Caco-2 (cell line): ENCODE measurements at regions not wholly inside any gene's neighbourhood (a gene's known extent, or its start where the extent isn't known, plus 50 kb on each side); places are given as distances from the start of the nearest gene placed in this dataset.

Source experiments
- BruUV-seq: library from RNA; stranded (reverse); fragments of 400-500 nt; replicated peaks from 2 replicates; lab custom pipeline; 2021; lab: Mats Ljungman, UMichigan
- CTCF ChIA-PET: fragments of 300-600 bp; sonication (Branson Sonifier 250); formaldehyde crosslinking; loops from one replicate; lab custom pipeline; 2022; ENCODE audit warnings: antibody characterized with exemption; lab: Charles Lee
- POLR2A ChIA-PET: fragments of 300-600 bp; sonication (Branson Sonifier 250); formaldehyde crosslinking; loops from one replicate; lab custom pipeline; 2022; ENCODE audit warnings: antibody characterized with exemption; lab: Charles Lee
- DNase-seq, 2 experiments: peaks; one replicate each; pipeline versions ENCODE4 v3.0.0 to v3.0.0-alpha.2; 2020 to 2022
- H3K27me3 ChIP-seq: replicated peaks from 2 replicates; pipeline ENCODE4 v1.6.0; 2011; ENCODE audit warnings: low read length; ENCODE audit not compliant: control insufficient read depth, insufficient read depth
- H3K36me3 ChIP-seq: 2 replicates; pipeline ENCODE4 v1.5.1; 2011; ENCODE audit warnings: low read length; ENCODE audit not compliant: control insufficient read depth, insufficient read depth
- H3K4me1 ChIP-seq: fragments of 250-450 bp; sonication (Bioruptor Pico); 2 replicates; pipeline ENCODE4 v1.5.1; 2020; ENCODE audit warnings: mild to moderate bottlenecking
- H3K4me3 ChIP-seq: 2 replicates; pipeline ENCODE4 v1.5.1; 2011; ENCODE audit warnings: low read depth, mild to moderate bottlenecking, control low read depth, low read length
- H3K9me3 ChIP-seq: fragments of 250-450 bp; sonication (Bioruptor Pico); 2 replicates; pipeline ENCODE4 v1.5.1; 2020; ENCODE audit warnings: mild to moderate bottlenecking, moderate library complexity
- H3K27ac Mint-ChIP-seq: one replicate; pipeline ENCODE4 v1.8.0; 2022; ENCODE audit warnings: mixed read lengths; ENCODE audit not compliant: unreplicated experiment
- H3K27me3 Mint-ChIP-seq: one replicate; pipeline ENCODE4 v1.8.0; 2022; ENCODE audit warnings: mixed read lengths; ENCODE audit not compliant: insufficient read depth, unreplicated experiment
- H3K36me3 Mint-ChIP-seq: one replicate; pipeline ENCODE4 v1.8.0; 2022; ENCODE audit warnings: mild to moderate bottlenecking, mixed read lengths; ENCODE audit not compliant: insufficient read depth, unreplicated experiment
- H3K4me1 Mint-ChIP-seq: one replicate; pipeline ENCODE4 v1.8.0; 2022; ENCODE audit warnings: low read depth, mixed read lengths; ENCODE audit not compliant: unreplicated experiment
- H3K4me3 Mint-ChIP-seq: one replicate; pipeline ENCODE4 v1.8.0; 2022; ENCODE audit warnings: mild to moderate bottlenecking, moderate library complexity, mixed read lengths; ENCODE audit not compliant: unreplicated experiment
- H3K9me3 Mint-ChIP-seq: one replicate; pipeline ENCODE4 v1.8.0; 2022; ENCODE audit warnings: mixed read lengths; ENCODE audit not compliant: unreplicated experiment
- CTCF ChIP-seq, 2 experiments: fragments of 200-600 bp in 1 of 2; IDR thresholded peaks; 1 replicate in 1 of 2; 2 replicates in 1 of 2; pipeline versions ENCODE4 v1.5.1 to v1.8.0; 2011 to 2022; ENCODE audit warnings: antibody characterized with exemption in 1 of 2, control low read depth in 1 of 2, inconsistent platforms in 1 of 2, low read depth in 1 of 2, low read length in 1 of 2, mild to moderate bottlenecking in 1 of 2, moderate library complexity in 1 of 2; ENCODE audit not compliant: insufficient read depth in 1 of 2, severe bottlenecking in 1 of 2, unreplicated experiment in 1 of 2
- intact Hi-C: fragments of 100-400 bp; cut with micrococcal nuclease; formaldehyde crosslinking; loops from one replicate; pipeline ENCODE4 v1.10.0; 2022; ENCODE audit not compliant: unreplicated experiment

- no peaks in the 10 kb centered on the region for H3K36me3 ChIP-seq
- BruUV-seq = no TSS peak
- Mint-ChIP-seq H3K4me1 (no peaks in the 10 kb centered on the region), H3K36me3 (no peaks in the 10 kb centered on the region), H3K27me3 (no peaks in the 10 kb centered on the region), H3K9me3 (no peaks in the 10 kb centered on the region), H3K4me3 (no peak overlapping the region), H3K27ac (no peak overlapping the region)
- no peak for TF ChIP-seq CTCF (IDR thresholded peaks at IDR 0.05; ENCODE audit: insufficient read depth in 1 of 2, low read depth in 1 of 2, low read length in 1 of 2, severe bottlenecking in 1 of 2, unreplicated experiment in 1 of 2)
- no peaks in the 10 kb centered on the region for H3K9me3 ChIP-seq
- H3K4me1 ChIP-seq = no peaks in the 10 kb centered on the region
- no peaks in the 10 kb centered on the region for H3K27me3 ChIP-seq
- DNase-seq = no peak
- ChIA-PET POLR2A (no interaction called here), CTCF (no interaction called here)
- intact Hi-C loops = no loop called here
- H3K4me3 ChIP-seq = no peak overlapping the region
Observed at GRCh38 chr13:82292334-82292733, 1589.9 kb downstream of the SLITRK1 start.

GRCh38 chr13:82291852-82292251 is 1590.4 kb downstream of the SLITRK1 start:
- Mint-ChIP-seq H3K27ac (no peak overlapping the region), H3K4me3 (no peak overlapping the region), H3K4me1 (no peaks in the 10 kb centered on the region), H3K36me3 (no peaks in the 10 kb centered on the region), H3K27me3 (no peaks in the 10 kb centered on the region), H3K9me3 (no peaks in the 10 kb centered on the region)
- no peaks in the 10 kb centered on the region for H3K4me1 ChIP-seq
- ChIA-PET CTCF (no interaction called here), POLR2A (no interaction called here)
- BruUV-seq = no TSS peak
- intact Hi-C loops = no loop called here
- H3K27me3 ChIP-seq = no peaks in the 10 kb centered on the region
- H3K4me3 ChIP-seq = no peak overlapping the region
- no peaks in the 10 kb centered on the region for H3K36me3 ChIP-seq
- no peak for TF ChIP-seq CTCF (IDR thresholded peaks at IDR 0.05; ENCODE audit: insufficient read depth in 1 of 2, low read depth in 1 of 2, low read length in 1 of 2, severe bottlenecking in 1 of 2, unreplicated experiment in 1 of 2)
- no peaks in the 10 kb centered on the region for H3K9me3 ChIP-seq
- DNase-seq = no peak

GRCh38 chr13:82275644-82276043 is 1606.6 kb downstream of the SLITRK1 start:
- intact Hi-C loops = no loop called here
- no peaks in the 10 kb centered on the region for H3K9me3 Mint-ChIP-seq
- CTCF ChIA-PET = no interaction called here
- Histone ChIP-seq H3K4me3 (no peak overlapping the region), H3K4me1 (no peaks in the 10 kb centered on the region), H3K9me3 (no peaks in the 10 kb centered on the region), H3K36me3 (no peaks in the 10 kb centered on the region), H3K27me3 (no peaks in the 10 kb centered on the region)
- peaks cover 4% of the 10 kb centered on the region for H3K27me3 Mint-ChIP-seq
- no peak overlapping the region for H3K27ac Mint-ChIP-seq
- H3K36me3 Mint-ChIP-seq = no peaks in the 10 kb centered on the region
- no peak for TF ChIP-seq CTCF (IDR thresholded peaks at IDR 0.05; ENCODE audit: insufficient read depth in 1 of 2, low read depth in 1 of 2, low read length in 1 of 2, severe bottlenecking in 1 of 2, unreplicated experiment in 1 of 2)
- H3K4me3 Mint-ChIP-seq = no peak overlapping the region
- no peak for DNase-seq
- POLR2A ChIA-PET = no interaction called here
- no TSS peak for BruUV-seq
- H3K4me1 Mint-ChIP-seq = no peaks in the 10 kb centered on the region
